ENCODE measurements at regions not wholly inside any gene's neighbourhood (a gene's known extent, or its start where the extent isn't known, plus 50 kb on each side); places are given as distances from the start of the nearest gene placed in this dataset.

GRCh38 chr17:77279448-77280303, 138.9 kb downstream of the SEC14L1 start (continued):
- no peak for TF ChIP-seq RAD21 (IDR thresholded peaks at IDR 0.05 in 1 of 2, conservative IDR thresholded peaks at IDR 0.05 in 1 of 2; ENCODE audit: low read depth in 2 of 2, low read length in 2 of 2)
